Peyer's patch (tissue), 4 donors: ENCODE measurements at regions not wholly inside any gene's neighbourhood (a gene's known extent, or its start where the extent isn't known, plus 50 kb on each side); places are given as distances from the start of the nearest gene placed in this dataset.
"Not testable (repeated sequence)": the region's sequence is repeated elsewhere in the genome, so short reads cannot be mapped to it uniquely, and the experiment has no call there.

Source experiments
- DNase-seq, 3 donors: peaks; one replicate each; pipeline ENCODE4 v3.0.0-alpha.2; 2017 to 2019
- H3K27ac ChIP-seq, 4 donors: fragments of 200-600 bp; sonication (generic); one replicate each; pipeline ENCODE4 v1.5.1; 2016 to 2019
- H3K27me3 ChIP-seq, 2 donors: fragments of 200-600 bp; sonication (generic); one replicate each; pipeline ENCODE4 v1.5.1; 2019
- H3K36me3 ChIP-seq, 3 donors: fragments of 200-600 bp; sonication (generic); one replicate each; pipeline ENCODE4 v1.5.1; 2016 to 2019
- H3K4me1 ChIP-seq, 4 donors: fragments of 200-600 bp; sonication (generic); one replicate each; pipeline ENCODE4 v1.5.1; 2016 to 2019
- H3K4me3 ChIP-seq, 4 donors: fragments of 200-600 bp; sonication (generic); 1 replicate in 3 of 4; 2 replicates in 1 of 4; pipeline ENCODE4 v1.5.1; 2016 to 2019; ENCODE audit warnings: mild to moderate bottlenecking in 1 of 4
- H3K9me3 ChIP-seq, 4 donors: fragments of 200-600 bp; sonication (generic); one replicate each; pipeline ENCODE4 v1.5.1; 2016 to 2019; ENCODE audit warnings: mild to moderate bottlenecking in 1 of 4
- CTCF ChIP-seq, 6 experiments: fragments of 450-650 bp in 4 of 6; fragments of 200-600 bp in 2 of 6; sonication (generic) in 1 of 6; IDR thresholded peaks; one replicate each; pipeline ENCODE4 v1.5.1; 2017 to 2019; ENCODE audit warnings: antibody characterized with exemption in 6 of 6, mild to moderate bottlenecking in 3 of 6, moderate library complexity in 1 of 6
- POLR2A ChIP-seq, 2 donors: fragments of 450-650 bp; IDR thresholded peaks; one replicate each; pipeline ENCODE4 v1.5.1; 2017; ENCODE audit warnings: antibody characterized with exemption in 2 of 2, mild to moderate bottlenecking in 2 of 2, moderate library complexity in 2 of 2

DNA sequence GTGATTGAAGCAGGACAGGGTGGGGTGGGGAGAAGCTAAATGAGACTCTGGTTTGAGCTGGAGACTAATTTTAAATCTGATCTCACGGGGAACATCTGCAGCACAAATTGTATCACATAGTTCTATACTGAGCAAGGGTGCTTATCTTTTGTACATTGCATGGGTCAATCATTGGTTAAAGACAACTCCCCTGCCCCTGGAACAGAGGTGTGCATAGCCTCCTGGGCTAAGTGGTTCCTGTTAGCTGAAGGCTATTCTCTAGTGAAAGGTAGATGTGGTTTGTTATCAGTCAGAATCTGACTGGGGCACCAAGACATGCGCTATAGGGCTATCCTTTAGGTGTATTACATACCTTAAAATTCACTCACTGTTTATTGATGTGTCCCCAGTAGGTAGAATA is 103.9 kb upstream of the KITLG start:
- no peaks in the 10 kb centered on the region for H3K9me3 ChIP-seq
- DNase-seq: no peak
- H3K4me3 ChIP-seq: no peak overlapping the region
- TF ChIP-seq POLR2A (IDR thresholded peaks at IDR 0.05): no peak
- no peaks in the 10 kb centered on the region for H3K36me3 ChIP-seq
- H3K27ac ChIP-seq: no peak overlapping the region
- no peaks in the 10 kb centered on the region for H3K4me1 ChIP-seq
- no peaks in the 10 kb centered on the region for H3K27me3 ChIP-seq

DNA sequence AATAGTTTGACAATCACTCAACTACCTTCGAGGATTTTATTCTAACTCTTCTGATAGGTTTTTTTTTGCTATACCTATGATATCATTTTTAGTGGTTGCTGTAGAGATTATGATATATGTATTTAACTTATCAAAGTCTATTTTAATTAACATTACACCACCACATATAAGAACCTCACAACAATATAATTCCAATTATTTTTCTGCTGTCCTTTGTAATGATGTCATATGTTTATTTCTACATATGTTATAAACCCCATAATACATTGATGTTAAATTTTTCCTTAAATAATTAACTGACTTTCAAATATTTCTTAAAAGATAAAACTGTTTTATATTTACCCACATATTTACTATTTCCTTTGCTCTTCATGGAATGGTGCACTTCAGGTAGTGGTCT is 103.4 kb upstream of the KITLG start:
- DNase-seq: no peak

DNA sequence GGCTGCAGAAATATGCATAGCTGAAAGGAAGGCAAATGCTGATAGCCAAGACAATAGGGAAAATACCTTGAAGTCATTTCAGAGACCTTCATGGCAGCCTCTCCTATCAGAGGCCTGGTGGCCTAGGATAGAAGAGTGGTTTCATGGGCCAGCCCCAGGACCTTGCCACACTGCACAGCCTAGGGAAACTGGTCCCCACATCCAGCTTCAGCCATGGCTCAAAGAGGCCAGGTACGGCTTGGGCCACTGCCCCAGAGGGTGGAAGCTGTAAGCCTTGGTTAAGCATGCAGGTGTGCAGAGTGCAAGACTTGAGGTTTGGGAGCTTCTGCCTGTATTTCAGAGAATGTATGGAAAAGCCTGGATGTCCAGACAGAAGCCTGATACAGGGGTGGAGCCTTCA is 101.0 kb upstream of the KITLG start:
- no peaks in the 10 kb centered on the region for H3K27me3 ChIP-seq

More for the DNA sequence above, 103.4 kb upstream of the KITLG start:
- no peak for TF ChIP-seq POLR2A (IDR thresholded peaks at IDR 0.05)
- TF ChIP-seq CTCF (IDR thresholded peaks at IDR 0.05): no peak
- Histone ChIP-seq H3K9me3 (no peaks in the 10 kb centered on the region), H3K4me1 (no peaks in the 10 kb centered on the region), H3K27me3 (no peaks in the 10 kb centered on the region), H3K36me3 (no peaks in the 10 kb centered on the region), H3K27ac (no peak overlapping the region), H3K4me3 (no peak overlapping the region)

DNA sequence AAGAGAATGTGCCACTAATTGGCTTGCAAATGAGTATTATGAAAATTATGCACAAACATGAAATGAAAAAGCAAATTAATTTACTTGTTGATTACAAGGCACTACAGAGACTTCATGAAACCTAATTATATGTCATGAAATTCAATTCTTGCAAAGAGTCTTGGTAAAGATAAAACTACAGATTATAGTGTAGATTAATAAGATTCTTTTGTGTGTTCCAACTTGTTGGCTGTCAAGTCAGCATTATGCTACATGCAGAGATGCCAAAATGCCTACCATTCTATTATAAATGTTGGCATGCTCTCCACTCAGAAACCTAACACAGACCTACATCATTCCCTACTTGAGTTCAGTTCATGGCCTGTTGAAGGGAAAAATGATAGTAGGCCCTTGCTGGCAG is 97.2 kb upstream of the KITLG start:
- Histone ChIP-seq H3K27me3 (no peaks in the 10 kb centered on the region), H3K36me3 (no peaks in the 10 kb centered on the region), H3K9me3 (no peaks in the 10 kb centered on the region), H3K4me1 (no peaks in the 10 kb centered on the region), H3K27ac (no peak overlapping the region), H3K4me3 (no peak overlapping the region)
- DNase-seq: no peak
- TF ChIP-seq POLR2A (IDR thresholded peaks at IDR 0.05) (no peak), CTCF (IDR thresholded peaks at IDR 0.05) (no peak)

More for the DNA sequence above, 101.0 kb upstream of the KITLG start:
- H3K36me3 ChIP-seq: no peaks in the 10 kb centered on the region
- no peak overlapping the region for H3K4me3 ChIP-seq
- H3K4me1 ChIP-seq: no peaks in the 10 kb centered on the region
- no peak overlapping the region for H3K27ac ChIP-seq
- no peaks in the 10 kb centered on the region for H3K9me3 ChIP-seq
- DNase-seq: no peak
- TF ChIP-seq CTCF (IDR thresholded peaks at IDR 0.05): no peak
- no peak for TF ChIP-seq POLR2A (IDR thresholded peaks at IDR 0.05)

DNA sequence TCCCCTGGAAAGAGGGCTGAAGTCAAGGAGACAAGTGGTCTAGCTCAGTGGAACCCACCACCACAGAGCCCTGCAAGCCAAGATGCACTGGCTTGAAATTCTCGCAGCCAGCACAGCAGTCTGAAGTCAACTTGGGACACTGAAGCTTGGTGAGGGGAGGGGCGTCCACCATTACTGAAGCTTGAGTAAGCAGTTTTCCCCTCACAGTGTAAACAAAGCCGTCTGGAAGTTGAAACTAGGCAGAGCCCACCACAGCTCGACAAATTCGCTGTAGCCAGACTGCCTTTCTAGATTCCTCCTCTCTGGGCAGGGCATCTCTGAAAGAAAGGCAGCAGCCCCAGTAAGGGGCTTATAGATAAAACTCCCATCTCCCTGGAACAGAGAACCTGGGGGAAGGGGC is 87.3 kb upstream of the KITLG start:
- not testable (repeated sequence) for H3K4me3 ChIP-seq, H3K9me3 ChIP-seq, DNase-seq, H3K27me3 ChIP-seq, H3K36me3 ChIP-seq, H3K4me1 ChIP-seq, H3K27ac ChIP-seq

DNA sequence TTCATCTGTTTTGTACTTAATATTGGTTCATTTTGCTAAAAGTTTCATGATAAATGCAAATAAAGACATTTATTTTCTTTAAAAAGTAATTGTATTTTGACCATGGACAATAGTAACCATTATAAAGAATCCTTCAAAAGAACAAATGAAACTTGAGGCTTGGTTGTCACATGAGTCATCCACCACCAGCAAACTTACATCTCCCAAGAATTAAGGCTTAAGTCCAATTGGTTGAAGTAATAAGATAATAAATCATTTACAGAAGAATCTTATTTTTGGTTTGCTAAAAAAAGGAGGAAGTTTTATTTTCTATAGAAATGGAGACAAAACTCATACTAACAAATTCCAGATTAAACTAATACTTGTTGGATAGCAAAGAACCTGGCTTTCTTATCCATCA is 84.8 kb upstream of the KITLG start:
- TF ChIP-seq POLR2A (IDR thresholded peaks at IDR 0.05) (no peak), CTCF (IDR thresholded peaks at IDR 0.05) (no peak)
- Histone ChIP-seq H3K9me3 (no peaks in the 10 kb centered on the region), H3K27me3 (no peaks in the 10 kb centered on the region), H3K4me3 (no peak overlapping the region), H3K36me3 (no peaks in the 10 kb centered on the region), H3K27ac (no peak overlapping the region), H3K4me1 (no peaks in the 10 kb centered on the region)
- DNase-seq: no peak

GRCh38 chr12:88662961-88663360 is 82.7 kb upstream of the KITLG start:
- no peak for TF ChIP-seq POLR2A (IDR thresholded peaks at IDR 0.05)
- TF ChIP-seq CTCF (IDR thresholded peaks at IDR 0.05): no peak
- Histone ChIP-seq H3K4me3 (no peak overlapping the region), H3K27ac (no peak overlapping the region), H3K27me3 (no peaks in the 10 kb centered on the region), H3K4me1 (no peaks in the 10 kb centered on the region), H3K9me3 (no peaks in the 10 kb centered on the region), H3K36me3 (no peaks in the 10 kb centered on the region)
- no peak for DNase-seq
